GM19328 (cell line): ENCODE measurements at regions not wholly inside any gene's neighbourhood (a gene's known extent, or its start where the extent isn't known, plus 50 kb on each side); places are given as distances from the start of the nearest gene placed in this dataset.

Experiments used
- ATAC-seq: cut with Tn5 transposase; IDR thresholded peaks from one replicate; pipeline ENCODE4 v1.9.1; 2021; ENCODE audit warnings: mild to moderate bottlenecking, moderate library complexity; ENCODE audit not compliant: unreplicated experiment

DNA sequence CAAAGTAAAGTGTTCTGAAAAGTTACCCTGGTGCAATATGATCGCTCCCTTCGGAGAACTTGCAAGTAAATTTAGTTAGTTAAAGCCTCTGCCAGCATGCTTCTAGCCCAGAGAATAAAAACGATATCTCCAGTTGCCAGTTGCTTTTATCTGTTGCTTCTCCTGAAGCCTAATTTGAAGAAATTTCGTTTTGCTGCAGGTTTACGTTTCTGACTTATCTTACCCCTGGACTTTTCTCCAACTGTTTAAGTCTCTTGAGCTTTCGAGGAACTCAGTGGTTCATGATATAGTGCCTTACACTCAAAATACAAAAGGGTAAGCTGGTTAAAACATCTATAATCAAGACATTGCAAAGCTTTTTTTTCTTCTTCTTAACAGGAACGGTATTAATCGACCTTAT lies 131.1 kb downstream of the FAM161A start:
- ATAC-seq: no peak

DNA sequence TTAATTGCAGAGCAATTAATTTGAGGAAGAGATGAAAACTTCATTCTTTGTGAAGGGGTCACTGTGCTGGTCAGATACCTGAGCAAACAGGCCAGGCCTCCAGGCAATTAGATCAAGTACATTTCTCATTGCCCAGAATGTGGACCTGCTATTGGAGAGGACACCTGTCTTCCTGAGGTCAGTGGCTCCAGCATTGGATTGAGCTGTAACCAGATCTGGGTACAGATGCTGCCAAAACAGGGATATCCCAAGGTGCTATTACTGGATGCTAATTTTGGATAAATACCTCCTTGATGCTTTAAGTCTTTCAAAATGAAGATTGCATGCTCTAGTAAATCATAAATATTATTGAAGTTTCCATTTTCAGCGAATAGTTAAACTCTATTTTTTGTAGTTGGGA lies 131.5 kb downstream of the FAM161A start:
- ATAC-seq: no peak

DNA sequence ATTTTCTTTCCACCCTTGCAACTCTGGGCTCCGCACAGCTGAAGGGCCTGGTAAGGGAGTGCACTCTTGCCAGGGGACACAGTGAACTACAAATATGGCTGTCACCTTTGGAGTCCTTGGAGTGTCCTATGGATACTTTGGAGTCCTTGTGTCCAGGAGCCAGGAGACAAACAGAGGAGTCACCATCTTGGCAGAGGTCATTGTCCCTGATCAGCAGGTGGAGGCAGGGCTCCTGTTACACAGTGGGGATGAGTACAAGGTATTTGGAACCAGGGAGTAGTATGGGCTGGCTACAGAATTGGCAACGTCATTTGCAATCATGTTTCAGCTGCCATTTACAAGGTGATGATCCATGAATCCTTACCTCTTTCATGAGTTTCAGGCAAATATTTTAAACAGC lies 132.5 kb downstream of the FAM161A start:
- ATAC-seq: no peak

DNA sequence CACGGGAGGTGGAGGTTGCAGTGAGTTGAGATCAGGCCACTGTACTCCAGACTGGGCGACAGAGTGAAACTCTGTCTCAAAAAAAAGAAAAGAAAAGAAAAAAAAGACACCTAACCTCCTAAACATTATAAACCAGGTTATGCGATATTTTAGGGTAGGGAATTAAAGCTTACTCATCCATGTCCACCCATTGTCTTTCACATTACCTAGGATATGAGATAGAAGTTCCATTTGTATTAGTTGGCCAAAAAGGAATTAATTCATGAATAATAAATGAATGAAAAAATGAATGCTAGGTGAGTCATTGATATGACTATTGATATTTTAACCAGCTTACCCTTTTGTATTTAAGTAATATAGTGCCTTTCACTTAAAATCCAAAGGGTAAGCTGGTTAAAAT lies 132.9 kb downstream of the FAM161A start:
- no peak for ATAC-seq

DNA sequence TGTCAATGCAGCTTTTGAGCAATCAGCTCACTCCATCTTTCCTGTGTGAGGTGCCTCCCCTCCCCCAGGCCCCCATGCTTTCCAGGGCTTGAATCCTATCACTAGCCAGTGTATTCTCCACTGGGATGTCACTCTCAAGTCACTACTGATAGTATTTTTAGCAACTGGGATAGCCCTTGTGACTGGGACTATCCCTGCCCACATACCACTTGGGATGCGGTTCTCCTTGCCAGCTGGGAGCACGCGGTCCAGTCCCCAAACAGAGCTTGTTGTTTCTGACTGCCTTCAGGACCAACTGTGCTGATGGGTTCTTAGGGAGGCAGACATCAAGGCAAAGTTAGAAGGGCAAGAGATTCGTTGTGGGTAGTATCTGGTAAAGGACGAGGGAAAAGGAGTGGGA lies 134.9 kb downstream of the FAM161A start:
- ATAC-seq: no peak

DNA sequence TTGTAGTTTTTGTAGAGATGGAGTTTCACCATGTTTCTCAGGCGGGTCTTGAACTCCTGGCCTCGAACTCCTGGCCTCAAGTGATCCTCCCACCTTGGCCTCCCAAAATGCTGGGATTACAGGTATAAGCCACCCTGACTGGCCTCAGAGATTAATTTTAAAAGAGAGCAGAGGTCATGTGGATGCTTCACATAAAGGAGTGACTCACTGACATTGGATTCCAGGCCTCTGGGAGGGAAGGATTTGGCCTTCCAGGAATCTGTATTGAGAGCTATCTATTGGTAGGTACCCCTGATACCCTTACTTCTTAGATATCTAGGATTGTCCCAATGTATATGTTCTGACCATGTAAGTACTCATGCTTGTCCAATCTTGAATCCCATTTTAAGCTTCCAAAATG lies 138.4 kb downstream of the FAM161A start:
- no peak for ATAC-seq

DNA sequence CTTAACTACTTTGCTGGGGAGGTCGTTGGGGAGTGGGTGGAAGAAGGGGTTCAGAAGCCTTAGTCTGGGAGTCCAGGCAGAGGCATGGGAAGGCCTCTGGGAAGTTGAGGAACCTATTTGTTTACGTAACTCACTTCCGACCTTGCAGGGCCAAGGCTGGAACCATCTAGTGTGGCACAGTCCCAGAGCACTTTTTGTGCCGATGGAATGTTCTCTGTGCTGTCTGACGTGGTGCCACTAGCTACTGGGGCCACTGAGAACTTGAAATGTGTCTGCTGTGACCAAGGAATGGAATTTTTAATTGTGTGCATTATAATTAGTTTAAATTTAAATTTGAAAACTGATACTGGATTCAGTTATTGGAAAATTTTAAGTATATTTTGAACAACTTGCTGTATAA lies 139.7 kb downstream of the FAM161A start:
- no peak for ATAC-seq

DNA sequence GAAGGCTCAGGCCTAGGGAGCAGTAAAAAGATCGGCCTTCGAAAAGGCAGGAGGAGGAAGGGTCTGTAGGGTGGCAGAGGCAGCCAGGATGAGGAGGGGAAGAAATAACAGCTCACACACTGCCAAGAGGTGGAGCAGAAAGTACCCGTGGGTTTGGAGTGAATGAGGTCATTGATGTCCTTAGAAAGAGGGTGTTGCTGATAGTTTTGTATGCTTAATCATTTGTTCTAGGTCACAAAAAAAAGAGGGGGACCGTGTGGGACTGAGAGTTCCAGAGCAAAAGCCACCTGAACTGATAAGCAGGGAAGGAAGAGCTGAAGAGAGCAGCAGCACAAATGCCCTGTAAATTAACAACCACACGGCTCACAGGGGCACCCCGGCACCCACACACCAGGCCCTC lies 140.4 kb downstream of the FAM161A start:
- no peak for ATAC-seq

DNA sequence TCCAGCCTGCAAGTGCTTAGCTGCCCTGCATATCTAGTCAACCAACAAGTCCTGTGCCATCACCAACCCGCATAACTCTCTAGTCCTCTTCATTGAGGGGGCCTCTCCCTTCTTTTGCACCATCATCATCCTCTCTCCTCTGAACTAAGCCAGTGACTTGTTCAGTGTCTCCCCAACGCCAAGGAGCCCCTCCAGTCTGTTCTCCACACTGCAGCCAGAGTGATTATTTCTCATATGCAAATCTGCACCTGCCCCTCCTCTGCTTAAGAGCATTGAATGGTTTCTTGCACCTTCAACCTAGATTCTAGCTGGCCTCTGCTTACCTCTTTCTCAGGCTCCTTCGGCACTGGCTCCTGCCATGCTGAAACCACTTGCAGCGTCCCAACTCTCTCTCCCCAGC lies 141.8 kb downstream of the FAM161A start:
- ATAC-seq: no peak

DNA sequence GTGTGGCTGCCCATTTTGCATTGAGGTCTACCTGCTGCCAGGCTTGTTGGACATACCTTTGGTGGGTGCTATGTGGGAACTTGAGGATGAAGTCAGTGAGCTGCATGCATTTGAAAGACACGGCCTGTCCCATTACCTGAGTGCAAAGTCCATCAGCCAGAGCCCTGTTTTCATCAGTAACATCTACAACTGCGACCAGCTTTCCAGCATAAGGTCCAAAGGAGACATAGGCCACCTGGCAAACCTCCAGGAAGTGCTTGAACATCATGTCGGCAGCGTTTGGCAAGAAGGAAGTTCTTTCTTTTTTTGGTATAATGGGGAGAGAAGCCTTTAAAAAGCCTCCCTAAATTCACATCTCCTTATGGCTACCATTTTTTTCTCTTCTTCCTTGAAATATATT lies 143.1 kb downstream of the FAM161A start:
- no peak for ATAC-seq

DNA sequence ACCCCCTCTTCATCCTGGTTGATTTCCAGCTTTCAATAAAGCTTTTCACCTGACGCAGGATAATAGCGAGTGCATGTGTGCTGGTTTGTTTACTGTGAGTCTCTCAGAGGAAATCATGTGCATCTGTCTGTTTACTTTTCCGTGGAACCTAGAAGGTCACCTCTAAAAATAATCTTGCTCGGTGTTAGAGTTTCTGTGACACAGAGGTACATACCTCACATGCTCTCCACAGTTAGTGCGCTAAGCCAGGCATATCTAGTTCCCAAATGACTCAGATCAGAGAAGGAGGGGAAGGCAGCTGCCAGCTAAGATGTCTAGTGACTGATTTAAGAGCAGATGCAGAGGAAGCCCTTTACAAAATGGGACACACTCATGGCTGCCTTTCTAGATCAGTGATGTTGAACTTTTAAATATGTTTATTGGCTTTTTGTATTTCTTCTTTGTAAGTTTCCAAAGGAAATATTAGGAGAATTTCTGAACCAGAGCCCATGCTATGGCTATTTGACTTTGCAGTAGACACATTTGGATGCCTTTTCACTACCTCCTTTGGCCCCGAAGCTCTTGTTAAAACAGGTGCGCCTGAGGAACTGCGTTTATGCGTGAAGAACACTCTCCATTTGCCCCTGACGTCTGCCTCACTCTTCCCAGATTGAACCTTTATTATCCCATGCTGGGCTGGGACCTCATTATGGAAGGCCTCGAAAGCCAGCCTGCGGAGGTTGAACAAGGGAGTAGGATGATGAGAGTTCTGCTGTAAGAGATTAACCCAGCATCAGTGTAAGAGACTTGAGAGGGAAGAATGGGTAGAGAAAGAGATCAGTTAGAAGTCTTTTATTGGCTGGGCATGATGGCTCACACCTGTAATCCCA lies 145.6 kb downstream of the FAM161A start:
- peak; percentile 94 for ATAC-seq

DNA sequence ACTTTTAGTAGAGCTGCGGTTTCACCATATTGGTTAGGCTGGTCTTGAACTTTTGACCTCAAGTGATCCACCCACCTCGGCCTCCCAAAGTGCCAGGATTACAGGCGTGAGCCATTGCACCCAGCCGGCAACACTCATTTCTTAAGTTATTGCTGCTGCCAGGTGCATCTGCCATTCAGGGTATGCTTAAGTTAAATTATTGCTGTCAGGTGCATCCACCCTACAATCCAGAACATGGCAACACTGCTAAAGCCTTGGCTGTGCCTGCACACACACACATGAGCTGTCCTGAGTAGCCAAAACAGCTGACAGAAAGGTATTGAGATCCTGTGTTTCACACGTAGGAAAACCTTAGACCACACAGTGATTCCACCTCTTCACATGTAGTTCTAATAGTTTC lies 148.2 kb downstream of the FAM161A start:
- ATAC-seq: no peak

DNA sequence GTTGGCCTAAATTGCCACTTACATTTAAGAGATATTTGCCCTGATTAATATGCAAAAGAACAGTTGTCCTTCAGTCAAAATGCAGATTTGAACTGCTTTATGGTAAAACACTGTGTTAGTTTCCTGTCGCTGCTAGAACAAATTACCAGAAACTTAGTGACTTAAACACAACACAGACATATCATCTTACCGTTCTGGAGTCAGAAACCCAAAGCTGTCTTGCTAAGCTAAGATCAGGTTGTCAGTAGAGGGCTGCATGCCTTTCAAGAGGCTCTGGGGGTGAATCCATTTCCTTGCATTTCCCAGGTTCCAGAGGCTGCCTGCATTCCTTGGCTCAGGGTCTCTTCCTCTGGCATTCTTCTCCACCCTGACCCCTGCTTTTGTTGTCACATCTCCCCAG lies 149.5 kb downstream of the FAM161A start:
- ATAC-seq: no peak

DNA sequence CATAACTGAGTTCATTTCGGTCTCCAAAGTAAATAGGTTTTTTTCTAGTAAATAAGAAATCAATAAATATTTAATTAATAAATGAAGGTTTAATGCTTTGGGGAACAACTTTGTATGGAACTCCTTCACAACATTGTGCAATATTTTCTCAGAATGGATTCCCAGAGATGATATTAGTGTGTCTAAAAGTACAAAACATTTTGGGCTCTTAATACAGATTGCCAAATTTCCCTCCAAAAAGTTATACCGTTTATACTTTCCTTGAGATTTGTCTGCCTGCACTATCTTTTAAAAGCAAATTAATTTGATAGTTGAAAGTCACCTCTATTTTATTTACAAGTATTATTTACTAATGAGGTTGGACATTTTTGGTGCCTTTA lies 151.8 kb downstream of the FAM161A start:
- ATAC-seq: no peak

DNA sequence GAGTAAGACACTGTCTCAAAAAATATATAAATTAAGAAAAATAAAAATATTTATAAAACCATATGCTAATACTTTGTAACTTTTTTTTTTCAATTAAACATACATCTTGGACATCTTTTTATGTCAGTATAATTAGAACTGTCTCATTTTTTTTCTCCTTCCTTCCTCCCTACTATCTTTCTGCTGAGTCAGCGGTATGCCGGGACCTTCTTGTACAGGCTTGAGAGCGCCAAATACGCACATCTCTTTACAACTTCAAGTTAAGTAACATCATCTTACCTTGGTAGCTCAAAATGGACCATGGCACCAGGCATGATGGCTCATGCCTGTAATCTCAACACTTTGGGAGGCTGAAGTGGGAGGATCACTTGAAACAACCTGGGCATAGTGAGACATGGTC lies 153.4 kb downstream of the FAM161A start:
- no peak for ATAC-seq

DNA sequence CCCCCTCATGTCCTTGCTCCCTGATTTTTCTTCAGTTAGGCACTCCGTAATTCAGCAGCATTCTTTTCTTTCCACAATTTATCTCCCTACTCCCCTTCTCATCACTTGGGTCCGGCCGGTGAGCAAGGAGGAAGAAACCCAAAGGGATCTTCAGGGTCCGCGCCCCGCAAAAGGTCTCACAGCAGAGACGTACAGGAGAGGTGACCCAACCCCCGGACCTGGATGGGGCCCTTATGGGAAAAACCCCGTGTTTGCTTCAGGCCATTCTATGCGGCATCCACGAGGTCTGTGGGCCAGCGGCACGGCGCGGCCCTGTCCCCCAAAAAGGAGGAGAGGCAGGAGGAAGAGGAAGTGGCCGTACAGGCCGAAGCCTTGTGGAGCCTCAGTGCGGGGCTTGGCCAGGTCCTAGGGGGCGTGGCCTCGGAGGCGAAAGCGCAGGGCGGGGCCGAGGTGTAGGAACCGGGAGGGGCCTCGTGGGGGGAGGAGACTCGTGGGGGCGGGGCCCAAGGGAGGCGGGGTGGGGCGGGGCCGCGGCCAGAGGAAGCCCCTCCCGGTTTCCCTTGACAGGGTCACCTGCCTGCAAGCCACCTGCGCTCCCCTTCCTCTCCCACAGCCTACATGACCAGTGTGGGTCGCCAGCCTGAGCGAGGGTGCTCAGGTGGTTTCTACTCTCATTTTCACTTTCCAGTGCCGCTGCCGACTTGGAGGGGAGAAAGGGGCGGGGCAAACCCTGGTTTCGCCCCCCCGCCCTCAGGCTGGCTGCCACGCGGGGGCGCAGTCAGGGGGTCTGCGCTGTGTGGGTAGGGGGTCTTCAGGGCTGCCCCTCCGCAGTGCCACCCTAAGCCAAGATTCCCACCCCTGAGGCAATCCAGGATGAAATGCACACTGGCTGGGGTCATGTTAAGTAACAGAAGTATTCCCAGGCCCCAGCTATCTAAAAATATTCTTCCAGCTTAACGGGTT lies 156.4 kb upstream of the XPO1 start:
- ATAC-seq: peak; percentile 92

DNA sequence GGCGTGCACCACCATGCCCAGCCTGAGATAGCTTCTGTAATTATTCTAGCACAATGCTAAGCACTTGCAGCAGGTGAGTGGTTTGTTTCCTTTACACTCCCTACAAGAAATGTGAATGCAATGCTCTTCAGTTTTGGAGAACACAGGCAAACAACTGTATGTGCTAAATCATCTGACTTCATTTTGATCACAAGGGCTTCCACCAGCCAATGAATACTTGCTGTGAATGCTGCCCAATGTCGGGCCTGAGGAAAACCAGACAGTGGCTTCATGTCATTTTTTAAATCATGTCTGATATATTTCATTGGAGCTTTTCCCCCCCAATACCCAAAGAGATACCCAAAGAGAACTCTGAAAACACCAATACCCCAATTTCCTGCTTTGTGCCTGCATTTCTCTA lies 155.6 kb upstream of the XPO1 start:
- no peak for ATAC-seq

DNA sequence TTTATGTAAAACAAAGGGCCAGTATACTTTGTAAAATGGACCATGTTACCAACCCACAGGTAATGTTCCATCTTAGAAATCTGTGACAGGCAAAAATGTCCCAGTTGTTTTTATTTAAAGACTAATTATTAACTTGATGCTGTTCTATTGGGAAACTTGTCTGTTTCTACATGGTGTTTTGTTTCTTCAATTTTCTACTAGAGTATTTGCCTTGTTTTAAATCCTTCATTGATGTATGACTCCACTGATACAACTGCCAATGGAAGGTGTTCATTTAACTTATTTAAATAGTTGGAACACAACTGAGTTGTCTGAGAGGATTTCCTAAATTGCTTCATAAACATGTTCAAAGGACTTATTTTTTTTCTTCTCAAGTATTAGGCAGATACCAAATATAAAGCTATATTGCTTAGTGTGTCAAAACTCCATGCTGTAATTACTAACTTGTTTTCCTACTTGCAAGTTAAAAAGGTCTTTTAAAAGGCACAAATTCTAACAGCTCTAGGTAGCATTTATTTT lies 152.0 kb upstream of the XPO1 start:
- no peak for ATAC-seq

DNA sequence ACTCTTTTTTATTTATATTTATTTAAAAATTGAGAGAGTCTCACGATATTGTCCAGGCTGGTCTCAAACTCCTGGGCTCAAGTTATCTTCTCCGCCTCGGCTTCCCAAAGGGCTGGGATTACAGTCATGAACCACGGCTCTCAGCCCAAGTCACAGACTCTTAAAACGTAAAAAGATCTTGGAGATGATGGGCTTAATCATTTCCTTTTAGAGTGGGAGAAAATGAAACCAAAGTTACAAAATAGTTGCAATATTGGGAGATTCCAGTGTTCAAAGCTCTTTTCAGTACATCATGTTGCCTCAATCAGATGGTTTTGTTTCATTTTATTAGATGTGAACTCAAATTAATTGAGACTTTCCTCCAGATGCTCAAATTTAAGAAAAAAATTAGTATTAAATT lies 151.4 kb upstream of the XPO1 start:
- ATAC-seq: no peak

DNA sequence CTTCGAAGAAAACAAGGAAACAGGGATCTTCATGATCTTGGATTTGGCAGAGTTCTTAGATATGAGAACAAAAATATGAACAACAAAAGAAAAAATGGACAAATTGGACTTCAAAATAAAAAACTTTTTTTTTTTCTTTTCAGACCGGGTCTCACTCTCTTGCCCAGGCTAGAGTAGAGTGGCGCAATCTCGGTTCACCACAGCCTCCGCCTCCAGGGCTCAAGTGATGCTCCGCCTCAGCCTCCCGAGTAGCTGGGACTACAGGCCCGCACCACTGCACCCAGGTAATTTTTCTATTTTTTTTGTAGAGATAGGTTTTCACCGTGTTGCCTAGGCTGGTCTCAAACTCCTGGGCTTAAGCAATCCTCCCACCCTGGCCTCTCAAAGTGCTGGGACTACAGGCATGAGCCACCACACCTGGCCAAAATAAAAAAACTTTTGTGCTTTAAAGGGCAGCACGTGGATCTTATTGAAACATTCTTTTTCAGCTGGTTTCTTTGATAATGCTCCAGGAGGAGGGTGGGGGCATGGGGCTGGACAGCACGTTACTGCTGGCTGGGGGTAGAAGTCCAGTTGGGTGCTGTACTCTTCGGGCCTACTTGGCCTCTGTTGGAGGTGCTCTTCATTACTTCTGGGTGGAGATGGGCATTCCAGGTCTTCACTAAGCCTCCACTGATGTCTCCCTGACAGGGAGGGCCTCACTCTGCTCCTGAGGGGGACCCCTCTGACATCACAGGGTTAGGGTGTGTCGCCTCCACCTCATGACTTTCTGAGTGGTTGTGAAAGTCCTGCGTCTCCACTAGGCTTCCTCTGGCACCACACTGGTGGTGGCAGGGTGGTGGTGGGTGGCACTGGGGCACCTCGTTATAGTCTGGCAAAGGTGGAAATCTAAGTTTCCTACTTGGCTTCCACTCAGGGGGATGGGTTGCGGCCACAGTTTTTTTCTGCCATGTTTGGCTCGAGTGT lies 150.5 kb upstream of the XPO1 start:
- no peak for ATAC-seq

DNA sequence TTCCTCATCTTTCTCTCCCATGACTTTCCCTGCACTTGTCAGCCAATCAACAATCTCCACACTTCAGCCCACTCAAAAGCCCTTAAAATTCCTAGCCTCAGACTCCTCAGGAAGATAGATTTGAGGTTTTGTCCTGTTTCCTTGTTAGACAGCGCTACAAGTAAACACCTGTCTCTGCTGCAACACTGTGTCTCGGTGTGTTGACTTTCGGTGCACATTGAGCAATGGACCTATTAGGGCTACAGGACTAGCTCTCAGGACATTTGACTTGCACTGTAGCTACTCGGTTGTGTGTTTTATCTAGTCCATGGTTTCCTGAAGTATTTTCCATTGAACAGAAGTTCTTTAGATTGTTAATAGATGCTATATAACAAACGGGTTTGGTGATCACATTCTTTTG lies 140.9 kb upstream of the XPO1 start:
- ATAC-seq: no peak
